PFSK-1 (cell line): ENCODE measurements at regions not wholly inside any gene's neighbourhood (a gene's known extent, or its start where the extent isn't known, plus 50 kb on each side); places are given as distances from the start of the nearest gene placed in this dataset.

Experiments
- FOXP2 ChIP-seq: optimal IDR thresholded peaks from 2 replicates; pipeline ENCODE3; 2011; ENCODE audit warnings: borderline replicate concordance, control low read depth, inconsistent platforms; ENCODE audit not compliant: insufficient read depth; ENCODE audit errors: extremely low read length, extremely low read depth
- POLR2AphosphoS5 ChIP-seq: IDR thresholded peaks from 2 replicates; pipeline ENCODE4 v1.6.1; 2012; ENCODE audit warnings: low read depth, mild to moderate bottlenecking, control low read depth, low read length, moderate library complexity
- SIN3A ChIP-seq: IDR thresholded peaks from 2 replicates; pipeline ENCODE4 v1.6.1; 2012; ENCODE audit warnings: mild to moderate bottlenecking, low read length, moderate library complexity, borderline replicate concordance; ENCODE audit not compliant: insufficient read depth
- TAF1 ChIP-seq: IDR thresholded peaks from 2 replicates; pipeline ENCODE4 v1.6.1; 2012; ENCODE audit warnings: low read length, control low read depth, borderline replicate concordance; ENCODE audit not compliant: insufficient read depth
- TF ChIP-seq, protein P1 (sequence below), 2 experiments: IDR thresholded peaks; 2 replicates each; pipeline versions ENCODE4 v1.6.1 to v1.8.0; 2011 to 2012; ENCODE audit warnings: low read depth in 2 of 2, low read length in 2 of 2, control low read depth in 1 of 2, inconsistent platforms in 1 of 2, mild to moderate bottlenecking in 1 of 2, moderate library complexity in 1 of 2; ENCODE audit not compliant: insufficient read depth in 1 of 2

DNA sequence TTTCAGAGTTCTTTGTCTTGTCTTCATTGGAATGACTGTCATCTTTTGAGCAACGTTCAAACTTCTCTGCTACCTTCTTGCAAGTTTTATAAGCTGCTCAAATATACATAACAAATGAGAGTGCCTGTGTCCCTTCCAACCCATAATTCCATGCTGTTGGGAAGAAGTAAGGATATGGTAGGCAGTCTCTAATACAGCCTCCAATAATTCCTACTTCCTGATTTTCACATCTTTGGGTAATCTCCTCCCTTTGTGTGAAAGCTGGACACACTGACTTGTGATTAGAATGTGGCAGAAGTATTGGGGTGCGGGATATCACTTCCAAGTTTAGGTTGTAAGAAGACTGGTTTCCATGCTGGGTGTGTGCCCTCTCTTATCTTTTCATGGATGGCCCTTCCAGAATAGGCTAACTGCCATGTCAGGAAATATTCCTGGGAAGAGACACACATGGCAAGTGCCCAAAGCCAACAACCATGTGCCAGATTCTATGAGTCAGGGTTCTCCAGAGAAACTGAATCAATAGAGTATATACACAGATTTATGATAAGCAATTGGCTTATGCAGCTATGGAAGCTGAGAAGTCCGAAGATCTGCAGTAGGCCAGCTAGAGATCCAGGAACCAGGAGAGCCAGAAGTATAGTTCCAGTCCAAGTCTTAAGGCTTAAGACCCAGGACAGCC, 531.3 kb downstream of the NTRK2 start:
- TF ChIP-seq POLR2AphosphoS5 (no peak), FOXP2 (no peak), TAF1 (no peak), SIN3A (no peak)
- TF ChIP-seq, protein P1, sequence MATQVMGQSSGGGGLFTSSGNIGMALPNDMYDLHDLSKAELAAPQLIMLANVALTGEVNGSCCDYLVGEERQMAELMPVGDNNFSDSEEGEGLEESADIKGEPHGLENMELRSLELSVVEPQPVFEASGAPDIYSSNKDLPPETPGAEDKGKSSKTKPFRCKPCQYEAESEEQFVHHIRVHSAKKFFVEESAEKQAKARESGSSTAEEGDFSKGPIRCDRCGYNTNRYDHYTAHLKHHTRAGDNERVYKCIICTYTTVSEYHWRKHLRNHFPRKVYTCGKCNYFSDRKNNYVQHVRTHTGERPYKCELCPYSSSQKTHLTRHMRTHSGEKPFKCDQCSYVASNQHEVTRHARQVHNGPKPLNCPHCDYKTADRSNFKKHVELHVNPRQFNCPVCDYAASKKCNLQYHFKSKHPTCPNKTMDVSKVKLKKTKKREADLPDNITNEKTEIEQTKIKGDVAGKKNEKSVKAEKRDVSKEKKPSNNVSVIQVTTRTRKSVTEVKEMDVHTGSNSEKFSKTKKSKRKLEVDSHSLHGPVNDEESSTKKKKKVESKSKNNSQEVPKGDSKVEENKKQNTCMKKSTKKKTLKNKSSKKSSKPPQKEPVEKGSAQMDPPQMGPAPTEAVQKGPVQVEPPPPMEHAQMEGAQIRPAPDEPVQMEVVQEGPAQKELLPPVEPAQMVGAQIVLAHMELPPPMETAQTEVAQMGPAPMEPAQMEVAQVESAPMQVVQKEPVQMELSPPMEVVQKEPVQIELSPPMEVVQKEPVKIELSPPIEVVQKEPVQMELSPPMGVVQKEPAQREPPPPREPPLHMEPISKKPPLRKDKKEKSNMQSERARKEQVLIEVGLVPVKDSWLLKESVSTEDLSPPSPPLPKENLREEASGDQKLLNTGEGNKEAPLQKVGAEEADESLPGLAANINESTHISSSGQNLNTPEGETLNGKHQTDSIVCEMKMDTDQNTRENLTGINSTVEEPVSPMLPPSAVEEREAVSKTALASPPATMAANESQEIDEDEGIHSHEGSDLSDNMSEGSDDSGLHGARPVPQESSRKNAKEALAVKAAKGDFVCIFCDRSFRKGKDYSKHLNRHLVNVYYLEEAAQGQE (IDR thresholded peaks at IDR 0.05; ENCODE audit: insufficient read depth in 1 of 2, low read depth in 2 of 2, low read length in 2 of 2) = no peak

- TF ChIP-seq SIN3A (no peak), POLR2AphosphoS5 (no peak), FOXP2 (no peak), TAF1 (no peak)
- TF ChIP-seq, protein P1 (IDR thresholded peaks at IDR 0.05; ENCODE audit: insufficient read depth in 1 of 2, low read depth in 2 of 2, low read length in 2 of 2) = no peak
Observed at GRCh38 chr9:85199866-85200495, 530.5 kb downstream of the NTRK2 start.

GRCh38 chr9:85192750-85193149, 523.2 kb downstream of the NTRK2 start:
- TF ChIP-seq TAF1 = no peak
- TF ChIP-seq, protein P1 (IDR thresholded peaks at IDR 0.05; ENCODE audit: insufficient read depth in 1 of 2, low read depth in 2 of 2, low read length in 2 of 2) = no peak
- TF ChIP-seq FOXP2 = no peak
- no peak for TF ChIP-seq SIN3A
- no peak for TF ChIP-seq POLR2AphosphoS5

DNA sequence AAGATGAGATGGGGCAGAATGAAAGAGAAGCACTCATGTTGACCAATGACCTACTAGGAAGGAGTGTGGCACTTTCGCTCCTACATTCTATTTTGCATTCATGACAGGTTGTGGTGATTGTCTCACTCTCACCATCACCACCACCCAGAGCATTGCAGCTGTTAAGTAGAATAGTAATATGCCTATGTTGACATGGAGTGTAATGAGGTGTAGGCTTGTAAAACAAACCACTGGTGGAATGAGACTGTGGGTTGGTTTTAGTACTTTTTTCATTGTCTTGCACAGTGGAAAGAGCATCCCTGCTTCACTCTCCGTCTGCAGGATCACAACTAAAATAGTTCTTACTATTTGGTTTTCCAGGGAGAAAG, 516.7 kb downstream of the NTRK2 start:
- TF ChIP-seq POLR2AphosphoS5 (no peak), TAF1 (no peak), FOXP2 (no peak), SIN3A (no peak)
- TF ChIP-seq, protein P1 (IDR thresholded peaks at IDR 0.05; ENCODE audit: insufficient read depth in 1 of 2, low read depth in 2 of 2, low read length in 2 of 2) = no peak
